Adrenal gland (tissue), 9 donors: ENCODE measurements at regions not wholly inside any gene's neighbourhood (a gene's known extent, or its start where the extent isn't known, plus 50 kb on each side); places are given as distances from the start of the nearest gene placed in this dataset.

ENCODE experiments used
- DNase-seq, 7 donors: peaks; one replicate each; pipeline ENCODE4 v3.0.0-alpha.2; 2019 to 2020
- H3K27ac ChIP-seq, 5 donors: fragments of 200-600 bp; sonication (generic) in 4 of 5; 1 replicate in 3 of 5; 2 replicates in 2 of 5; pipeline versions ENCODE4 v1.5.1 to v1.8.0; 2016 to 2020; ENCODE audit warnings: mild to moderate bottlenecking in 1 of 5
- H3K27me3 ChIP-seq: fragments of 200-600 bp; 2 replicates; pipeline ENCODE4 v1.8.0; 2021
- H3K36me3 ChIP-seq, 2 donors: fragments of 200-600 bp; replicated peaks in 1 of 2; 1 replicate in 1 of 2; 2 replicates in 1 of 2; pipeline versions ENCODE4 v1.5.1 to v1.8.0; 2018 to 2022
- H3K4me1 ChIP-seq, 2 donors: fragments of 200-600 bp; replicated peaks in 1 of 2; 1 replicate in 1 of 2; 2 replicates in 1 of 2; pipeline versions ENCODE4 v1.5.1 to v1.8.0; 2018 to 2021
- H3K4me3 ChIP-seq, 4 donors: fragments of 200-600 bp; sonication (generic) in 3 of 4; one replicate each; pipeline ENCODE4 v1.5.1; 2016 to 2018
- H3K9me3 ChIP-seq, 3 donors: fragments of 200-600 bp; sonication (generic) in 1 of 3; replicated peaks in 1 of 3; 1 replicate in 2 of 3; 2 replicates in 1 of 3; pipeline versions ENCODE4 v1.5.1 to v1.8.0; 2016 to 2021
- CTCF ChIP-seq, 6 experiments: fragments of 450-650 bp in 4 of 6; fragments of 200-600 bp in 2 of 6; sonication (generic) in 1 of 6; IDR thresholded peaks; 1 replicate in 5 of 6; 2 replicates in 1 of 6; pipeline versions ENCODE4 v1.5.1 to v1.8.0; 2016 to 2021; ENCODE audit warnings: antibody characterized with exemption in 6 of 6, mild to moderate bottlenecking in 2 of 6, moderate library complexity in 1 of 6
- POLR2A ChIP-seq, 2 donors: fragments of 450-650 bp; IDR thresholded peaks; one replicate each; pipeline ENCODE4 v1.6.1; 2017; ENCODE audit warnings: antibody characterized with exemption in 2 of 2, mild to moderate bottlenecking in 2 of 2, moderate library complexity in 1 of 2
- WGBS, 4 donors: extraction: QIAGEN DNeasy Blood & Tissue Kit in 2 of 4; methylation state at CpG; one replicate each; pipeline versions ENCODE4 v1.1.5 to v1.1.7; 2013 to 2017; 5-methylcytosine and 5-hydroxymethylcytosine counted together
- intact Hi-C, 2 donors: fragments of 100-400 bp; cut with DNase I; formaldehyde crosslinking; loops; one replicate each; pipeline versions ENCODE4 v1.14.1 to v1.15.0; 2022 to 2023
- donor health status: healthy with polysubstance abuse.
- donor health status: Bipolar disorder and iron deficiency.
- donor health status: DM: yes; HTN: yes; CAD: no.
- donor health status: DM: no; HTN: no; CAD: no.
- donor health status: DM: no; HTN: no; CAD: no.

GRCh38 chr6:147930745-147931144, 411.9 kb upstream of the SASH1 start:
- no peak overlapping the region for H3K27ac ChIP-seq
- DNase-seq: no peak
- no peaks in the 10 kb centered on the region for H3K9me3 ChIP-seq
- no peak for TF ChIP-seq POLR2A (IDR thresholded peaks at IDR 0.05)
- TF ChIP-seq CTCF (IDR thresholded peaks at IDR 0.05): no peak
- WGBS, 4 donors: 75 to 88% (median 82%) methylated on average over 4 of the region's 4 CpGs
- H3K4me3 ChIP-seq: no peak overlapping the region
- no peaks in the 10 kb centered on the region for H3K36me3 ChIP-seq
- H3K27me3 ChIP-seq: no peaks in the 10 kb centered on the region
- intact Hi-C loops: no loop called here
- H3K4me1 ChIP-seq: no peaks in the 10 kb centered on the region

GRCh38 chr6:147933224-147933623, 409.4 kb upstream of the SASH1 start:
- no peaks in the 10 kb centered on the region for H3K27me3 ChIP-seq
- H3K9me3 ChIP-seq: no peaks in the 10 kb centered on the region
- no peak overlapping the region for H3K27ac ChIP-seq
- intact Hi-C loops: no loop called here
- DNase-seq: no peak
- H3K36me3 ChIP-seq: no peaks in the 10 kb centered on the region
- no peak overlapping the region for H3K4me3 ChIP-seq
- TF ChIP-seq CTCF (IDR thresholded peaks at IDR 0.05) (no peak), POLR2A (IDR thresholded peaks at IDR 0.05) (no peak)
- WGBS, 4 donors: 16 to 37% (median 27%) methylated on average over 1 of the region's 1 CpG
- H3K4me1 ChIP-seq: no peaks in the 10 kb centered on the region

- intact Hi-C loops: no loop called here
- Histone ChIP-seq H3K27ac (no peak overlapping the region), H3K36me3 (no peaks in the 10 kb centered on the region), H3K4me3 (no peak overlapping the region), H3K4me1 (no peaks in the 10 kb centered on the region), H3K9me3 (no peaks in the 10 kb centered on the region), H3K27me3 (no peaks in the 10 kb centered on the region)
- TF ChIP-seq POLR2A (IDR thresholded peaks at IDR 0.05) (no peak), CTCF (IDR thresholded peaks at IDR 0.05) (no peak)
- DNase-seq: no peak
Observed at GRCh38 chr6:147935656-147936055, 407.0 kb upstream of the SASH1 start.

GRCh38 chr6:147936703-147937470, 405.8 kb upstream of the SASH1 start:
- no peaks in the 10 kb centered on the region for H3K4me1 ChIP-seq
- no peak for DNase-seq
- no peak overlapping the region for H3K27ac ChIP-seq
- intact Hi-C loops: no loop called here
- no peaks in the 10 kb centered on the region for H3K9me3 ChIP-seq
- no peak for TF ChIP-seq CTCF (IDR thresholded peaks at IDR 0.05)
- TF ChIP-seq POLR2A (IDR thresholded peaks at IDR 0.05): no peak
- no peaks in the 10 kb centered on the region for H3K27me3 ChIP-seq
- WGBS, 4 donors: 70 to 84% (median 75%) methylated on average over 2 of the region's 2 CpGs
- H3K4me3 ChIP-seq: no peak overlapping the region
- H3K36me3 ChIP-seq: no peaks in the 10 kb centered on the region
